Prostate gland (tissue), 2 donors: ENCODE measurements at regions not wholly inside any gene's neighbourhood (a gene's known extent, or its start where the extent isn't known, plus 50 kb on each side); places are given as distances from the start of the nearest gene placed in this dataset.

Experiments used
- POLR2A ChIP-seq: fragments of 450-650 bp; IDR thresholded peaks from one replicate; pipeline ENCODE4 v1.6.1; 2016; ENCODE audit warnings: antibody characterized with exemption, mild to moderate bottlenecking
- POLR2AphosphoS5 ChIP-seq: sonication (generic); formaldehyde crosslinking; IDR thresholded peaks from one replicate; pipeline ENCODE4 v1.6.1; 2017; ENCODE audit warnings: antibody characterized with exemption
- TF ChIP-seq, protein P1 (sequence below), 4 experiments: fragments of 200-600 bp in 2 of 4; fragments of 450-650 bp in 2 of 4; sonication (generic) in 2 of 4; IDR thresholded peaks; 1 replicate in 3 of 4; 2 replicates in 1 of 4; pipeline ENCODE4 v1.5.1; 2016 to 2019; ENCODE audit warnings: antibody characterized with exemption in 4 of 4, mild to moderate bottlenecking in 2 of 4, moderate library complexity in 2 of 4

DNA sequence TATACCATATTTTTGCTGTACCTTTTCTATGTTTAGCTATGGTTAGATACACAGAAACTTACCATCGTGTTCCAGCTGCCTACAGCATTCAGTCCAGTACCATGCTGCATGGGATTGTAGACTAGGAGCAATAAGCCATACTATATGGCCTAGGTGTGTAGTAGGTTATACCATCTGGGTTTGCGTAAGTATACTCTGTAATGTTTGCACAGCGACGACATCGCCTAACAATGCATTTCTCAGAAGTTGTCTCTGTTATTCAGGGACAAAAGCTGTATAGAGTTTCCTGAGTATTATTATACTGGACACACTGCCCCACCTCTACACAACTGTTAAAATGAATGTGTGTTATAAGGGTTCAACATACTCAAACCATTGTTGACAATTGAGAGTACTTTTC, 93.8 kb upstream of the MKI67 start:
- TF ChIP-seq, protein P1, sequence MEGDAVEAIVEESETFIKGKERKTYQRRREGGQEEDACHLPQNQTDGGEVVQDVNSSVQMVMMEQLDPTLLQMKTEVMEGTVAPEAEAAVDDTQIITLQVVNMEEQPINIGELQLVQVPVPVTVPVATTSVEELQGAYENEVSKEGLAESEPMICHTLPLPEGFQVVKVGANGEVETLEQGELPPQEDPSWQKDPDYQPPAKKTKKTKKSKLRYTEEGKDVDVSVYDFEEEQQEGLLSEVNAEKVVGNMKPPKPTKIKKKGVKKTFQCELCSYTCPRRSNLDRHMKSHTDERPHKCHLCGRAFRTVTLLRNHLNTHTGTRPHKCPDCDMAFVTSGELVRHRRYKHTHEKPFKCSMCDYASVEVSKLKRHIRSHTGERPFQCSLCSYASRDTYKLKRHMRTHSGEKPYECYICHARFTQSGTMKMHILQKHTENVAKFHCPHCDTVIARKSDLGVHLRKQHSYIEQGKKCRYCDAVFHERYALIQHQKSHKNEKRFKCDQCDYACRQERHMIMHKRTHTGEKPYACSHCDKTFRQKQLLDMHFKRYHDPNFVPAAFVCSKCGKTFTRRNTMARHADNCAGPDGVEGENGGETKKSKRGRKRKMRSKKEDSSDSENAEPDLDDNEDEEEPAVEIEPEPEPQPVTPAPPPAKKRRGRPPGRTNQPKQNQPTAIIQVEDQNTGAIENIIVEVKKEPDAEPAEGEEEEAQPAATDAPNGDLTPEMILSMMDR (IDR thresholded peaks at IDR 0.05), result no peak
- TF ChIP-seq POLR2A (no peak), POLR2AphosphoS5 (no peak)
